ENCODE measurements at regions not wholly inside any gene's neighbourhood (a gene's known extent, or its start where the extent isn't known, plus 50 kb on each side); places are given as distances from the start of the nearest gene placed in this dataset.

DNA sequence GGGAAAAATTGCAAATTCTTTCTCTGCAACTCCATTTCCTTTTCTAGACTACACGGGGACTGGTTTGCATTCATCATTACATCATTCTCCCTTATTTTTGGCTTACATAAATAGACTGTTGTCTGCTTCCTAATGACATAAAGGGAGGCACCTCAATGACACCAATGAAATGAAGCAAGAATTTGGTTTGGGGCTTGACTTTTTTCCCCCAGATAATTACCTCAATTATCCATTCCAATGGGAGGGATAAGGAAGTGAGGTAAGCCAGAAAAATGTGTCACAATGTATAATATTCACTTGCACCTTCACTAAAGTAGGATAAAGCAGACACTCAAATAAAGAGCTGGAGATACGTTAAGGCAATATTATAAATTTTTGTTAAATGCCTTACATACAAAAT lies 240.6 kb upstream of the GRIP1 start:
- no peak for DNase-seq

DNA sequence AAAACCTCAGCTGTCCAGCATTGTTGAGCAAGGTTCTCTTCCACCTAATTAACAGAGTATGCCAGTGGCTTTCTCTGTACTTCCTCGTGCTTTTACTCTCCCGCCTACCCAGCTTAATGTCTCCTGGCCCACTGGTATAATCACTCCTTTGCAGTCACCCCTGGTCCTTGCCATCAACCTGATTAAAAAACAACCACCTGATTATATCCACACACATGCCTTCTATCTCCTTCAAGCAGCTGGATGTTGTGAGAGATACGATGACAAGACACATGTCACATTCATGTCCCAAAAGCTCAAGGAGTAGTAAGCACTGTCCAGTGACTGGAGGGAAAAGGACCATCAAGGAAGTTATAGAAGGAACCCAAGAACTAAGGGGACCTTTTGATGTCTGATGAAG lies 241.3 kb upstream of the GRIP1 start:
- DNase-seq, result no peak

DNA sequence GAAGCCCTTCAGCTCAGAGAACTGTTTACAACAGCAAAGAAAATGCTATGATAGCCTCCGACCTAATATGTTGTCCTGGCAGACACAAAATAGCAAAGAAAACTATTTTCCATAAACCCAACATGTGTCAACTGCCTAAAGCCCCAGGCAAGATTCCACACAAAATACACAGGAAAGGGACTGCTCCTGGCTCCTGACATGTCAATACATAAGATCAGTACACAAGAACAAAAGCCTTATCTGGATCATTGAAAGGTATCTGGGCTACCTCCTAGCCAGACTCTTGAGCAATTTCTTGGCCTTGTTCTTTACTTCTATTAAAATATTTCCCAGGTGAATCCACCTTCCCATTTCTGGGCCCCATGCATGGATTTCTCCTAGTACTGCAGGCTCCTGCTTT lies 242.3 kb upstream of the GRIP1 start:
- DNase-seq, result no peak

DNA sequence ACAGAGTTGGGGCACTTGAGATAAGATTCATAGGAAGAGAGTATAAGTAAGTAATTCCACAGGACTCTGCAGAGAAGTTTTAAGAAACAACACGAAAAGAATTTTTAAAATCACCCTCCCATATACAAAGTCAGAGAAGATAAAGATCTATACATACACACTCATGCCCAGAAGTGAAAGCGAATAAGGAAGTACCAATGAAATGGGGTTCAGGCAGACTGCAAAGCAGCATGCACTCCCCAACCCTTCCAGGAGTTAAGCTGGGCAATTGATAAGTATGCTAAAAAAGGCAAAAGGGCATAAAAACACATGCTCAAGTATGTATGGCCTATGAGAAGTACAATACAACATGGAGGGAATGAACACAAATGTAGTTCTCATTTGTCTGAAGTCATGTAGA lies 246.2 kb upstream of the GRIP1 start:
- no peak for DNase-seq

DNA sequence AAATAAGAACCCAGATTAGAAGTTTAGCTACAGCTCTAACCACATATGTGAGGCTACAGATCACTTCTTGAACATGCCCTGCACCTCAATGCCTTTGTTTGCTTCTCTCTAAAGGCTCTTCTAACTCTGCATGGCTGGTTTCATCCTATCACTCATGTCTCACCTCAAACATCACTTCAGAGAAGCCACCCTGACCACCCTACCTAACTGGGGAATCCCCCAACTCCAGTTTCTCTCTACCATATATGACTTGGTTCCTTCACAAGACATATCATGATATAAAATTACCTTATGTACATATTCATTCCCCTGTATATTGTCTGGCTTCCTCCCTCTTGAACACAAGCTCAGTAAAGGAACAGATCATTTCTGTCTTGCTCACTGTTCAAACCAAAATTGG lies 250.2 kb upstream of the GRIP1 start:
- DNase-seq, result no peak

DNA sequence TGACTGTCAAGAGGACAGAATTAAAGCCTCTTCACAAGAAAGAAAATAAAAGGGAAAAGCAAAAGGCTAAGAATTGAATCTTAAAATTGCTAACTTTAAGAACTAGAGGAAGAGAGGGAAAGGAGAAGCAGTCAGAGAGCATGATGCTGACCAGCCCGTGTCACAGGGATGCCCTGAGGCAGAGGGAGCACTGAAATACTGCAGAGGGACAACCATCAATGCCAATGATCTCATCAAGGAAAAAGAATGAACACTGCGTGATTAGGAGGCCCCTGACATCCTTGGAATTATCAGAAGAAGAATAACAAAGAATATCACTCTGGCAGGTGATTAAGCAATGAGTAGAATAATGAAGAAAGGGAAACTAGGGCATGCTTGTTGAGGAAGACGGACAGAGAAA lies 252.2 kb upstream of the GRIP1 start:
- DNase-seq, result no peak

DNA sequence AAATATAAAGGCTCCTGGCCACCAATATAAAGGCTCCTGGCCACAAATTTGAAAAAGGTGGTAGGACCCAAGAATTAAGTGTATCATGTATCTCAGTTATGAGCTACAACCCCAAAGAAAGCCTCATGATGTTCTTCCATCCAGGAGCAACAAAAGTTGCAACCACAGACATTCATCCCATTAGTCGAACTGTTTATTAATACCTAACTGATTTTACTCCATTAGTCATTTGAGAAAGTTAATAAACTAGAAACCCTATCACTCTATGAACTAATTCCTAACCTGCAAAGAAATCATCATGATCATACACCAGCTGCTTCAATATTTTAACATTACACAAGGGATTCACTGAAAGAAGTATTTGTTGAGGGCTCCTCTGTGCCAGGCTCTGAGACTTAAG lies 253.2 kb upstream of the GRIP1 start:
- DNase-seq, result no peak

DNA sequence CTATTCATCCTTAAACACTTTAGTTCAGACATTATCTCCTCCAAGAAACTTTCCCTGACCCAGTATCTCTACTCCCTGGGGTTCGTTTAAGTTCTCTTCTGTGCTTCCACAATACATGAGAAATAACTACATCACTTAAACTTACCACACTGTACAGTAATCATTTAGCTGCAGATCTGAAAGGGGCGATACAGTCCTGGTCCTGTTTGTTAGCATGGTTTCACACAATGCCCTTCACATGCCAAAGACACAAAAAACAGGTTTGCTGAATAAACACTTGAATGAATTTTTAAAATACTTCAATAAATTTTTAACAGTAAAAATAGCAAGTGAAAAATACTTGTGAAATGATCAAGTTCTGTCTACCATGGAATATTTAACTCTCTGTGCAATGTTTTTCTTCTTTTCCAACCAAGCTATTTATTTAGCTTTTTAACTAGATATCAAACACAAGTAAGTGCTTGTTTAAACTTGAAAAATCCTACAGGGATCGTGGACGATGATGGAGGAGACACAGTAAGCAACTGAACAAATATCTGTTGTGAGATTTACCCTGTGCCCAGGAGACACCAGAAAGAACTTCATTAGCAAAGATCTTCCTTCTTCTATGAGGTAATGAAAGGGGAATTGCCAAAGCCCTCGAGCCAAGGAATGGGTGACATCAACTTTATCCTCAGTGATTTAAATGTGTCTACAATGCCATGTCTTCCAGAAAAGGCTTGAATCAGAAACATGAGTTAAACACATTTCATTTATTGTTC lies 255.6 kb upstream of the GRIP1 start:
- DNase-seq, result no peak

DNA sequence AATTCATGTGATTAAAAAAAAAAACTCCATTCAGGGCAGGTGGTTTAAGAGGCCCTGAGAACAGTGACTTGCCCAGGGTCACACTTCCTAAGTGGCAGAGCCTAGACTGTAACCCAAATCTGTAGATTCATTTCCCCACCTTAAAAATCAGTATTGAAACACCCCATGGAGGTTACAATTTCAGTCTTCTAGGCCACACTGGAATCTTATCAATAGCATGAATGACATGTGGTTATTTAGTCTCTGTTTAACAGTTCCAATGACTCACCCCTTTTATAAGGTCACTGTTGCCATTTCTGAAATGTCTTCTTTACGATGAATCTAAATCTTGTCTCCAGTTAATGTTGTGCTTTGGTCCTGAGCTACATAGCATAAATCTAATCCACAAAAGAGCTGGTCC lies 262.3 kb upstream of the GRIP1 start:
- DNase-seq, result no peak

DNA sequence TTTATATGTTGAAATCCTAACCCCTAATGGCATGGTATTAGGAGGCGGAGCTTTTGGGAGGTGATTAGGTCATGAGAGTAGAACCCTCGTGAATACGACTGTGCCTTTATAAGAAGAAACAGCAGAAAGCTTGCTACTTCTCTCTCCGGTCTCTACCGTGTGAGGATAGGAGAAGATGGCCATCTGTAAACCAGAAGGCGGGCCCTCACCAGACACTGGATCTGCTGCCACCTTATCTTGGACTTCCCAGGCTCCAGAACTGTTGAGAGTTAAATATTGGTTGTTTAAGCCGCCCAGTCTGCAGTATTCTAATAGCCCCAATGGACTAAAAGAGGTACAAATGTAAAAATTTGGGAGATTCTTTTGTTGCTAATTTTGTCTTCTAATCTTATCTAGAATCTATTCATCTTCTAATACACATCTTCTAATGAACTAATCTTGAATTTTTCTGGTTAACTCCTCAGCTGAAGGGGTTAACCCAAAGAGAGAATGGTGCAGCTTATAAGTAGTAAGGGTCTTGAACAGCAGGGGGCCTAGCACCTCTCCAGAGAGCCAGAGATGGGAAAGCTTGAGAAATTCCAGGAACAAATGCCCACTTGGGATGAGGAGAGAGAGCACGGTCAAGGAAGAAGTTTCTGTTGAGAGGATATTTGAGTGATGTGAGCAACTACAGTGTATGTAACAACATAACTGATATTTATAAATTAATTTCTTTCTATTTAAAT lies 264.0 kb upstream of the GRIP1 start:
- DNase-seq, result no peak

DNA sequence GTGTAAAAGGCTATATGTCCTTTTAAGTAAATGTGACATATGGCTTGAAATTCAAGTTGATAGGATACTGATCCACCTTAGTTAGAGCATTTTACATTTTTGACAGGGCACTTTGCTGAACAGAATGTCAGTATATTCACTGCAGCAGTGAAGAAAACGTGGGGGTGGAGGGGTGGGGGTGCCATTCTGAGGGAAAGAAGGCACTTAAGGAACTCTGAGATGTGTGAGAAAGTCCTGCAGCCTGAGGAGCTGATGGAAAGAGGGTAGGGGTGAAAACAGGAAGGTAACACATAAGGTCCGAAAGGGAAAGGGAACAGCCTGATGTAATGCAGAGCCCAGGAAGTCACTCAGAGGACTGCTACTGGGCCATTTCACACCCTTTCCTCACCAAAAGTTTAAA lies 265.5 kb upstream of the GRIP1 start:
- DNase-seq, result no peak

DNA sequence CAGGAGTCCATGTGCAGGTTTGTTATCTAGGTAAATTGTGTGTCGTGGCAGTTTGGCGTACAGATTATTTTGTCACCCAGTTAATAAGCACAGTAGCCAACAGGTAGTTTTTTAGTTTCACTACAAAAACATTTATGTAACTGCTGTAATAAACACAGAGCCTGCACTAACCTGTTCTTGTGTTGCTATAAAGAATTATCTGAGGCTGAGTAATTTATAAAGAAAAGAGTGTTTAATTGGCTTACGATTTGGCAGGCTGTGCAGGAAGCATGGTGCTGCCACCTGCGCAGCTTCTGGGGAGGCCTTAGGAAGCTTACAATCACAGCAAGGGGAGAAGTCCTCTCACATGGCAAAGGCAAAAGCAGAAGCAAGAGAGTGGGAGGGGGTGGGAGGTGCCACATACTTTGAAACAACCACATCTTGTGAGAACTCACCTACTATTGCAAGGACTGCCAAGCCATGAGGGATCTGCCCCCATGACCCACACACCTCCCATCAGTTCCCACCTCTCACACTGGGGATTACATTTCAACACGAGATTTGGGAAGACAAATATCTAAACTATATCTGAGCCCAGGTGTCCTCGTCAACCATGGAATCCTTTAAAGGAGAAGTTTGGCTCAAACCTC lies 266.4 kb upstream of the GRIP1 start:
- no peak for DNase-seq

DNA sequence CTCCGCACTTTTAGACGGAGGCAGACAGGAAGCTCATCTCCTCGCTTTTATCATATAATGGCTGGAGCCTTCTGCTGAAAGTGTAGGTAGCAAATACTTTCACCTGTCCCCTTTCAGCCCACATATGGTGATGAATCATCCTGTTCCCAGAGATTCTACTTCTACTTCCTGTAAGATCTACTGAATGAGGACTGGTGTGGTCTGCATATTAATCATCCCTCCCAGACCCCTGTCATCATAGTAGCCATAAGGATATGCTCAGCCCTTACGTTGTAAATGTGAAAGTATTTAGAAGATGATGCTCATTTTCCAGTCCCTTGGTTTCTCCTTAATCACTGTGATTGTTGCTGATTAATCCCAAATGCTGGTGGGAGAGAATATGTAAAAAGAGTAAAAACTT lies 268.2 kb upstream of the GRIP1 start:
- no peak for DNase-seq

DNA sequence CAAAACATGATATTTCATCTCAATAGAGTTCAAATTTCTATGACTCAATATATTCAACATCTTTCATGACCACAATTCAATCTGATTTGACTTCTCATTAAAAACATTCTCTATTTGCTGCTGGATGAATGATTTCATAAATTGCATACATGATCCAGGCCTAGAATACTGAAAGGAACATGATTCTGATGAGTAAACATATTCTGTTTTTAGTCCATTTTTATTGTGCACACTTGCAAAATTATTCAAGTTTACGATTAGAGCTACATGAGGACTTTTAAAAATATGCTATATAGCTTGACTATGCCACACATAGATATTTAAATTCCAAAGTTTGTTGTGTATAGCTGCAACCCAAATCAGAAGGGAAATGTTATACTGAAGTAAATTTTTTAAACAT lies 273.8 kb upstream of the GRIP1 start:
- DNase-seq, result no peak

DNA sequence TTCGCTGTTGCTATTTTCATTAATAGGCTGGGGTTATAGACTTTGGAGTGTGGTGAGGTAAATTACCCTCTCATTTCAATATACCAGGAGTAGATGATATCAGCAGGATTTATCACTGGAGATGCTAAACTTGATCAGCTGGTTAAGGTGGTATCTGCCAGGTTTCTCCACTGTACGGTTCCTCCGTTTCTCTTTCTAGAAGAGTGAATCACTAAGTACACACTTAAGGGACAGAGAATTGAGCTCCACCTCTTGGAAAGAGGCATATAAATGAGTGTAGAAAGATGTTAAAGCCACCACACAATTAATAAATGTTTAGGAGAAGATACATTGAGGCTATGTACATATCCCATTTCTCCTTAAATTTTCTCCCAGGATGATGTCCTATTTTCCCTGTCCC lies 277.4 kb upstream of the GRIP1 start:
- no peak for DNase-seq

DNA sequence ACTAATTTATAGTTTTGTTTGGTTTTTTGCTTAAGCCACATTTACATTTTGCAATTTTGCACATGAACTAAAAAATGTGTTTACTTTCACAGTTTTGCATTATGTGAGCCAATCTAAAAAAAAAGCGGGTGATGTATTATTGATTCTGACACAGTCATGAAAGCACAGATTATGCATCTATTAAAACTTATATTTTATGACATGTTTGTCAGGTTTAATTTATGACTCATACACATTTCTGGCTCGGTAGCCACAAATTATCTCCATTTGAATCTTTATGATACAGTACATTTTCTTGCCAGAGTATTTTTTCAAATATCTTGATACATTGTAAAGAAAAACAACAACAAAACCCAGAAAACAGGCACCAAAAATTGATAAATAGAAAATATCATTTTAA lies 280.4 kb upstream of the GRIP1 start:
- DNase-seq, result no peak

DNA sequence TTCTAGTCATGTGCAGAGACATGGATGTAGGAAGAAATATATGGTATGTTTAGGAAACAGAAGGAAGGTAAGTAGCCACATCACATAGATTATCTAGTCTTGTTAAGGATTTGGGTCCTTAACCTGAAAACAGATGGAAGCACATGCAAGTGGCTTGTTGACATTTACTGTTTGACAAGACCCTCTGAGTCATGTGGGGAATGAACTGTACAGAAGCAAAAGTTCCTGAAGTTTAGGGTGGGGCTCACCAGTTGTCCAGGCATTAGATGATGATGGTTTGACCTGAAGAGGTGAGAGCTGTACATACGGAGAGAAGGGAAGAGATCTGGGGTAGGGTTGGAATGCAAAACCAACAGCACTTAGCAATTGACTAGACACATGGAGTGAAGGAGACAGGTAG lies 281.1 kb upstream of the GRIP1 start:
- DNase-seq, result no peak

DNA sequence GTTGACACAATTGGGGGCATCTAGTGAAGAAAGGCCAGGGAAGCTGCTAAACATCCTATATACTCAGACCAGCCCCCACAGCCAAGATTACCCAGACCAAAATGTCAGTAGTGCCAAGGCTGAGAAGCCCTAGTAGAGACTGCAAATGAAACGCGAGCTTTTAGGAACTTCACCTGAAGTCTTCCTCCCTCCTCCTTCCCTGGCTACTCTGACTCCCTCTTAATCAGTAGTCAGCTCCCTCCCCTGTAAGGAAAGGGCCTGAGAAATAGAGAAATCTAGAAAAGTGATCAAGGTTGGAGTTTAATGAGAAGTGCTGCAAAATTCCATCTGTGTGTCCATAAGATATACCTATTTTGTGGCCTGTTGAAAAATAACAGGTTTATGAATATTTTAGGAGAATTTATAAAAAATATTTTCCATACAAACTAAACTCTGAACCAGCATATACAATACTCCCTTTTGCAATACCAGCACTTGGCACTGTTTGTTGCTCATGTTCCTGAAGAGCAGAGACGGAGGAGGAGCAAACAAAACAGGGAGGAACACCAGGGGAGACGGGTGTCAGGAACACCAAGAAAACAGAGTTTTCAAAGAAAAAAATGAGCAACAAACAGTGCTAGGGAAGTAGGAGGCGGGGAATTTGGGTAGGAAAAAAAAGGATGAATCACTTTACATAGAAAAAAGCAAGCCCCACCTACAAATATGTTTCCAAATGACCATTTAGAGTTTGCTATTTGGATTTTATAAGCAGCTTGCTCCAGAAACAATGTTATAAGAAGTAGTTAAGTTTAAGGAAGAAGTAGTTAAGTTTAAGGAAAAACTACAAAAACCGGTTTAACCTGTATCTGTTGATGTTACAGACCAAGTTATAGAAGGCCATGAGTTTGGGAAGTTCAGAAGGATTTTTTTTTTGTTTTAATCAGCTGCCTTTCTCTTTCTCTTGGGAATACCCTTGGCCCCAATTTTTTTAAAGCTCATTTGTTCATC lies 282.1 kb upstream of the GRIP1 start:
- DNase-seq, result no peak

DNA sequence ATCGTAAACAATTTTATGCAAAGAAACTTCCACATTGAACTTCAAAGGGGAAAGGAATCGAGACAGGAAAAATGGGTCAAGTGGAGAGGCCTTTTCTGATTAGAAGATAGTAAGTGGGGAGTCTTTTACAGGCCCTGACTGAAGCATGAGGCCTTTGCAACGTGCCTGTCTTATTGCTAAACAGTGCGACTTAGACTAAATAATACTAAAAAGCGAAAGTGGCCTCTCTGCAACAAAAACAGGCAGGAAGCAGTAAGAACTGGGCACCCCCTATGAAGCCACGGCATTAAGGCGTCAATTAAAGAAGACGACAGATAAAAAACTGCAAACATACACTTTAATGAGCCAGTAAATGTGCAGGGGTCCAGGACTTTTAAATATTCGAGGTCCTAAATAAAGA lies 283.4 kb upstream of the GRIP1 start:
- no peak for DNase-seq

DNA sequence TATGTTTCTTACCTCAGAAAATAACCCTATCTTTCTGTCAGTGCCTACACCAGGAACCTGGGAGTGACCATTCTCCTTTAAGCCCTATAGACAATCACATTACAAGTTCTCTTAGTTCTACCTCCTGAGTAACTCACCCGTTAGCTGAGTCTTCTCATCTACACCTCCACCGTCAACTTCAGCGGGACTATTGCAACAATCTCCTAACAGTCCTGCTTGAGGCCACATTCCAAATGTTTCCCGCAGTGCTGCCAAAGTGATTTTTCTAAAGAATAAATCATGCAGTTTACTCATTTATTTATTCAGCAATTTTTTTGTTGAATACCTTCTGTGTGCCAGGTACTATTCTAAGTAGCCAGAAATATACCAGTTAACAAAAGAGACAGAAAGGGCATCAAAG lies 285.0 kb upstream of the GRIP1 start:
- no peak for DNase-seq

DNA sequence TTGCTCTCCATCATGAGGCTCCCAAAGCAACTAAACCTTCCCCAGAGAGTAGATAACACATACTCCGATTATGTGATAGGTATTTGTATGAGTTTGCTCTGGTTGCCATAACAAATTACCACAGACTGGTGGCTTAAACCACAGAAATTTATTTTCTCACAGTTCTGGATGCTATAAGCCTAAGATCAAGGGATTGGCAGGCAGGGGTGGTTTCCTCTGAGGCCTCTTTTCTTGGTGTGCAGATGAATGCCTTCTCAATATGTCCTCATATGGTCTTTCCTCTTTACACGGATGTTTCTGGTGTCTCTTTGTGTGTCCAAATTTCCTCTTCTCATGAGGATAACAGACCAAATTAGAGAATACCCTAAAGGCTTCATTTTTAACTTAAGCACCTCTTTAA lies 285.8 kb upstream of the GRIP1 start:
- no peak for DNase-seq

DNA sequence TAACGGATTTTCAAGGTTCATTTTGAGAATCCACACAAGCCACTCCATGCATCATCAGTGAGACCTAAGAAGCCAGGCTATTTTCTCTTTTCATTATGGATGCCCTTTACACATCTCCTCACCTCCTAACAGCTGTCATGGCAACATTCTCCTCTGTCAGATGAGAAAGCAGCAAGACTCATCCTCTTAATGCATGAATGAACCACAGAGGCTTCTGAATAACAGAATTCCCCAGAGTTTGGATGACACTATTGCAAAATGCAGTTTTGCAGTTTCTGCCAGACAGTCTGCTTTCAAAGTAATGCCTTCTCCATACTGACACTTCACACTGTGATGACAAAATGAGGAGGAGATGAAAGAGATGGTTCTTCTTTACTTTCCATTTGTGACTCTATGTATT lies 286.7 kb upstream of the GRIP1 start:
- peak; percentile 59 for DNase-seq

DNA sequence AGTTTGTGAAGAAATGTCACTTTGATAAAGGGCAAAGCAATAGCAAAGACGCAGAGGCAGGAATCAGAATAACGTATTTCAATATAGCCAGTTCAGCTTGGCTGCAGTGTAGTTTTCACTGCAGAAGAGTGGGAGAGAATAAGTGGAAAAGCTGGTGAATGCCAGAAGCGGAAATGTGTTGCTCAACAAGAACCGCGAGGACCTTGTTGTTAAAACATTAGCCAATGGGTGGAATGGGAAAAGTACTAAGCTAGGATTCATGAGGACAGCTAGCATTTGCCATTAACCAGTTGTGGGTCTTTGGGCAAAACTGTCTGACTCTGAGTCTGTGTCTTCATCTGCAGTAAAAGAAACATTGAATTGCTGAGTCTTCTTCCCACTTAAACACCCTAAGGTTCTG lies 292.9 kb upstream of the GRIP1 start:
- DNase-seq, result no peak

All from NCI-H2171 treated with DMSO at 0.1 percent for 48 hours (cell line).